BJ (cell line): ENCODE measurements at regions not wholly inside any gene's neighbourhood (a gene's known extent, or its start where the extent isn't known, plus 50 kb on each side); places are given as distances from the start of the nearest gene placed in this dataset.

Source experiments
- CTCF ChIA-PET: fragments of 350-600 bp; formaldehyde crosslinking; extraction: SDS; loops from one replicate; lab custom pipeline; 2021; ENCODE audit warnings: antibody characterized with exemption, inconsistent platforms; lab: Yijun Ruan, JAX
- POLR2A ChIA-PET: fragments of 300-600 bp; sonication (Branson Sonifier 250); formaldehyde crosslinking; extraction: SDS; loops from one replicate; lab custom pipeline; 2021; ENCODE audit warnings: antibody characterized with exemption; lab: Charles Lee
- DNase-seq: peaks from one replicate; pipeline ENCODE4 v3.0.0-alpha.2; 2011; ENCODE audit warnings: low read depth
- H3K27me3 ChIP-seq: 2 replicates; pipeline ENCODE4 v1.6.0; 2011; ENCODE audit warnings: low read length; ENCODE audit not compliant: control insufficient read depth, insufficient read depth
- H3K36me3 ChIP-seq: 2 replicates; pipeline ENCODE4 v1.5.1; 2011; ENCODE audit warnings: low read length; ENCODE audit not compliant: control insufficient read depth, insufficient read depth
- H3K4me3 ChIP-seq: 2 replicates; pipeline ENCODE4 v1.5.1; 2011; ENCODE audit warnings: low read depth, mild to moderate bottlenecking, control low read depth, low read length
- TF ChIP-seq, protein P1 (sequence below): IDR thresholded peaks from 2 replicates; pipeline ENCODE4 v1.5.1; 2011; ENCODE audit warnings: low read depth, mild to moderate bottlenecking, control low read depth, inconsistent platforms, low read length, moderate library complexity; ENCODE audit not compliant: insufficient read depth

DNA sequence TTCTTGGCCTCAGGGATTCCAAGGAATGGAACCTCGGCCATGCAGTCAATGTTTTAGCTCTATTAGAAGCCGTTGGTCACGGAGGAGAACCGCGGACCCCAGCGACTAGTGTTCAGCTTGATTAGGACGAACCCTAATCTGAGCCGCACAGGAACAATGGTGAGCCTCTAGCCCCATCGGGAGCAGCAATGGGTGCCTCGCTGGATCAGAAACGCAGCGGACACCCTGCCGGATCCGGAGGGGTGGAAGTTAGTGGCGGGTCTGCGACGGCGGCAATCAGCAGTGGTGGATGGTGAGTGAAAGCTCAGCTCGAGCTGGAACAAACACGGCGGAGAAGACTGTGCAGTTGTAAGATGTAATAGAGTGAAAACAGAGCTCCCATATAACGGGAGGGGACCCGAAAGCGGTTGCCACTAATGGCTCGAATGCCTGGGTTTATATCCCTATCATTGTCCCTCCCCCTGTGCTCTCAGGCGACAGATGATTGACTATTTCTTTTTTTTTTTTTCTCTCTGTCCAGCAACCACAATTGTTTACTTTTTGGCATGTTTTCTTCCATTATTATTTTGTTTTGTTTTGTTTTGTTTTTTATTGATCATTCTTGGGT, 127.7 kb downstream of the ZNF664 start:
- CTCF ChIA-PET: no interaction called here
- no peak for DNase-seq
- POLR2A ChIA-PET: interaction anchor here (0.7 kb wide), 1 partner anchor 13 kb away, joined by 3 read pairs; no protein-coding TSS in a partner anchor
- TF ChIP-seq, protein P1, sequence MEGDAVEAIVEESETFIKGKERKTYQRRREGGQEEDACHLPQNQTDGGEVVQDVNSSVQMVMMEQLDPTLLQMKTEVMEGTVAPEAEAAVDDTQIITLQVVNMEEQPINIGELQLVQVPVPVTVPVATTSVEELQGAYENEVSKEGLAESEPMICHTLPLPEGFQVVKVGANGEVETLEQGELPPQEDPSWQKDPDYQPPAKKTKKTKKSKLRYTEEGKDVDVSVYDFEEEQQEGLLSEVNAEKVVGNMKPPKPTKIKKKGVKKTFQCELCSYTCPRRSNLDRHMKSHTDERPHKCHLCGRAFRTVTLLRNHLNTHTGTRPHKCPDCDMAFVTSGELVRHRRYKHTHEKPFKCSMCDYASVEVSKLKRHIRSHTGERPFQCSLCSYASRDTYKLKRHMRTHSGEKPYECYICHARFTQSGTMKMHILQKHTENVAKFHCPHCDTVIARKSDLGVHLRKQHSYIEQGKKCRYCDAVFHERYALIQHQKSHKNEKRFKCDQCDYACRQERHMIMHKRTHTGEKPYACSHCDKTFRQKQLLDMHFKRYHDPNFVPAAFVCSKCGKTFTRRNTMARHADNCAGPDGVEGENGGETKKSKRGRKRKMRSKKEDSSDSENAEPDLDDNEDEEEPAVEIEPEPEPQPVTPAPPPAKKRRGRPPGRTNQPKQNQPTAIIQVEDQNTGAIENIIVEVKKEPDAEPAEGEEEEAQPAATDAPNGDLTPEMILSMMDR: no peak
- H3K27me3 ChIP-seq: peaks cover 20% of the 10 kb centered on the region
- H3K36me3 ChIP-seq: no peaks in the 10 kb centered on the region
- H3K4me3 ChIP-seq: no peak overlapping the region

DNA sequence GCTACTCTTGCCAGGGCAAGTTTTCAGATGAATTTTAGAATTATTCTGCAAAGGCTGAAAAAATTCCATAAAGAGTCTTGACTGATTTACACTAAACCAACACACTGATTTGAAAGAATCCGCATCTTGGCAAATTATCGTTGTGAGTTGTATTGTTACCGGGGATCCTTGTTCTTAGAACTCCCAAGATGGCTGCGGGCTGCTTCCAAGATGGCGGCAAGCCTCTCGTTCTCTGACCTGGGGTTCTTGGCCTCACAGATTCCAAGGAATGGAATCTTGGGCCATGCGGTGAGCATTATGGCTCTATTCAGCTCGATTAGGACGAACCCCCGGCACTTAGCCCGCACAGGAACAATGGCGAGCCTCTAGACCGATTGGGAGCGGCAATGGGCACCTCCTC, 132.5 kb downstream of the ZNF664 start:
- no peaks in the 10 kb centered on the region for H3K36me3 ChIP-seq
- H3K27me3 ChIP-seq: no peaks in the 10 kb centered on the region
- no peak overlapping the region for H3K4me3 ChIP-seq
- ChIA-PET POLR2A (no interaction called here), CTCF (no interaction called here)
- TF ChIP-seq, protein P1: no peak
- no peak for DNase-seq

DNA sequence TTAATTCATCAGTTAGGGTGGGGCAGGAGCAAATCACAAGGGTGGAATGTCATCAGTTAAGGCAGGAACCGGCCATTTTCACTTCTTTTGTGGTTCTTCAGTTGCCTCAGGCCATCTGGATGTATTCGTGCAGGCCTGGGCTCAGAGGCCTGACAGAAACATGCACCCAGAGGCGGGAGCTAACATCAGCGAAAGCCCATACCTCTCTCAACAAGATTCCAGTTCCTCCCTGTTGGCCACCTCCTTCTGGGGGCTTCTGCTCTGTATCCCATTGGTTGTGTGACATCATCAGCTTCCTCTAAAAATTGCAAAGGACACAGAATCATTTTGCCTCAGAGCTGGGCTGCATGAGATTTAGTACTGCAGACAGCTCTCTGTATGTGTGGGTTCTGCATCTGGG, 134.3 kb downstream of the ZNF664 start:
- no peaks in the 10 kb centered on the region for H3K36me3 ChIP-seq
- TF ChIP-seq, protein P1: no peak
- H3K27me3 ChIP-seq: no peaks in the 10 kb centered on the region
- CTCF ChIA-PET: interaction anchor here (1.0 kb wide), 1 partner anchor 12 kb away, joined by 5 read pairs; no protein-coding TSS in a partner anchor
- no peak for DNase-seq
- no peak overlapping the region for H3K4me3 ChIP-seq
- POLR2A ChIA-PET: no interaction called here

DNA sequence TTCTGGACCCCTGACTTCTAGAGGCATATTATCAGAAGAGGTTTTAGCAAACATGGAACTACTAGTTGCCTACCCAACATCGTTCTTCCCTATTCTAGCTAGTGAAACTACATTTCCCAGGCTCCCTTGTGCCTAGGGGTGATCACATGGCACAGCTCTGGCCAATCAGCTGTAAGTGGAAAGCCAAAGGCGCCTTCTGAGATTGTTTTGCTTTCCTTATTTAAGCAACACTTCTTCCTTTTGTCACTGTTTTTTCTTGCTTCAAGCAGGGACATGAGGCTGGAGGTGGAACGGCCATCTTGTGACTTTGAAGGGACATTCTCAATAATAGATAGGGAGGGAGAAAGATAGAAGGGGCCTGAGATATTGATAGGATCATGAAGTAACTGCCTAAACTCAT, 136.7 kb downstream of the ZNF664 start:
- POLR2A ChIA-PET: no interaction called here

DNA sequence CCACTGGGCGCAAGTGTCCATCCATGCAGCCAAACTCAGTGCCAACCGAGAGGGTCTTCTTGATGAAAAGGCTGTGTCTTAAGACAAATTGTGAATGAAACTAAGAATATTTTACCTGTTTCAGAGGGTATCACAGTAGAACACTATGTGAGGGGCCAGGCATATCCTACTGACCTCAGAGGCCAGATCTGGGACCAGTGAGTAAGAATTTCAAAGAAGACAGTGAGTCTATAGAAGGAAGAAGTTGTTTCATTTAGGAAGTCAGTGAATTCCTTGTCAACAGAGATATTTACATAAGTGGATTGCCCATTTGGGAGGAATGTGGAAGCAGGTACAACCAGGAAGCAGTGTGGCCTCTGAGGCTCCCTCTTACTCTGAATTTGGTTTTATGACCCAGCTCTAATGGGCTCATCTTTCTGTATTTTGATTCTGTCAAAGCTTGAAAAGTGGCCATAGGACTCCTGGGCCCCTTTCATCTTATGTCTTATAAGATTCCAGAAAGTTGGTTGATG, 137.4 kb downstream of the ZNF664 start:
- H3K4me3 ChIP-seq: no peak overlapping the region
- DNase-seq: no peak
- H3K27me3 ChIP-seq: no peaks in the 10 kb centered on the region
- CTCF ChIA-PET: no interaction called here
- POLR2A ChIA-PET: no interaction called here
- TF ChIP-seq, protein P1: no peak
- H3K36me3 ChIP-seq: no peaks in the 10 kb centered on the region

More for the DNA sequence above, 136.7 kb downstream of the ZNF664 start:
- DNase-seq: no peak
- no peaks in the 10 kb centered on the region for H3K36me3 ChIP-seq
- H3K4me3 ChIP-seq: no peak overlapping the region
- TF ChIP-seq, protein P1: no peak
- H3K27me3 ChIP-seq: no peaks in the 10 kb centered on the region
- CTCF ChIA-PET: no interaction called here
